DOHH2 (cell line): ENCODE measurements at regions not wholly inside any gene's neighbourhood (a gene's known extent, or its start where the extent isn't known, plus 50 kb on each side); places are given as distances from the start of the nearest gene placed in this dataset.

Experiments
- H3F3A ChIP-seq: fragments of 200-600 bp; sonication (generic), shearing (Covaris generic); 2 replicates; pipeline ENCODE4 v1.6.0; 2016; ENCODE audit warnings: antibody characterized with exemption, mild to moderate bottlenecking; ENCODE audit not compliant: control insufficient read depth, insufficient read depth
- H3K27ac ChIP-seq: fragments of 200-600 bp; sonication (generic); 2 replicates; pipeline ENCODE4 v1.5.1; 2014; ENCODE audit warnings: low read depth, mild to moderate bottlenecking, low read length, moderate library complexity
- H3K27me3 ChIP-seq: fragments of 200-600 bp; sonication (generic); 2 replicates; pipeline ENCODE4 v1.6.1; 2014; ENCODE audit warnings: mild to moderate bottlenecking, low read length, mixed read lengths; ENCODE audit not compliant: control insufficient read depth
- H3K36me3 ChIP-seq: fragments of 200-600 bp; sonication (generic); 2 replicates; pipeline ENCODE4 v1.6.1; 2014; ENCODE audit warnings: mild to moderate bottlenecking, low read length, moderate library complexity, mixed read lengths; ENCODE audit not compliant: control insufficient read depth
- H3K4me1 ChIP-seq: fragments of 200-600 bp; sonication (generic); 2 replicates; pipeline ENCODE4 v1.6.1; 2014; ENCODE audit warnings: mild to moderate bottlenecking, low read length, mixed read lengths; ENCODE audit not compliant: control insufficient read depth
- H3K4me2 ChIP-seq: fragments of 200-600 bp; sonication (generic); 2 replicates; pipeline ENCODE4 v1.6.0; 2014; ENCODE audit warnings: mild to moderate bottlenecking, low read length, moderate library complexity
- H3K4me3 ChIP-seq: fragments of 200-600 bp; sonication (generic); 2 replicates; pipeline ENCODE4 v1.5.1; 2014; ENCODE audit warnings: mild to moderate bottlenecking, low read length, mixed read lengths
- H3K79me2 ChIP-seq: fragments of 200-600 bp; sonication (generic); 2 replicates; pipeline ENCODE4 v1.6.1; 2014; ENCODE audit warnings: mild to moderate bottlenecking, low read length, mixed read lengths; ENCODE audit not compliant: control insufficient read depth
- H3K9me2 ChIP-seq: fragments of 200-600 bp; sonication (generic); replicated peaks from 2 replicates; pipeline ENCODE4 v1.6.1; 2014; ENCODE audit warnings: mild to moderate bottlenecking, low read length, mixed read lengths; ENCODE audit not compliant: control insufficient read depth
- H3K9me3 ChIP-seq: fragments of 200-600 bp; sonication (generic); 2 replicates; pipeline ENCODE4 v1.6.1; 2014; ENCODE audit warnings: antibody characterized with exemption, low read length, mixed read lengths; ENCODE audit not compliant: control insufficient read depth, insufficient read depth
- H4K20me1 ChIP-seq: fragments of 200-600 bp; sonication (generic); 2 replicates; pipeline ENCODE4 v1.6.0; 2014; ENCODE audit warnings: low read depth, mild to moderate bottlenecking, antibody characterized with exemption, low read length, moderate library complexity; ENCODE audit not compliant: control insufficient read depth, insufficient read depth
- EZH2phosphoT487 ChIP-seq: fragments of 200-600 bp; sonication (generic); IDR thresholded peaks from 2 replicates; pipeline ENCODE4 v1.6.1; 2017; ENCODE audit warnings: borderline replicate concordance, mild to moderate bottlenecking, antibody characterized with exemption, low read length, moderate library complexity, mixed read lengths
- TF ChIP-seq, protein P1 (sequence below): fragments of 200-600 bp; sonication (generic); IDR thresholded peaks from one replicate; pipeline ENCODE4 v1.5.1; 2014; ENCODE audit warnings: antibody characterized with exemption, mild to moderate bottlenecking, low read depth, low read length; ENCODE audit not compliant: poor library complexity, severe bottlenecking

DNA sequence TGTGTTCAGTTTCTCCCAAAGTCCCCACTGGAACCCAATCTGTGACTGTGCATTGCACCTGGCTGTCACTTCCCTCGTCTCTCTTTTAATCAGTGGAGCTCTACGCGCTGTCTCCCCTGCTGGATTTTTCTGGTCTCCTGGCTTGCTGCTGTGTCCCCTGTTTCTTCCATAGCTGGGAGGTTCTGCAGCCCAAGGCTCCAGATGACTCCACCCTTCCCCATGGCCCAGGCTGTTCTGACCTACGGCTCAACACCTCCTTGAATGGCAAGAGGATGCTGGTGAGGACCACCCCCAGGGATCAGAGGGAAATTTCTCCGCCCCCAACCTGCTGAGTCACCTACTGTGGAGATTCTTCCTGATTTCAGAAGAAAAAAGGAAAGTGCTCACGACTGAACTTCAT is 961.4 kb upstream of the ZNF722 start:
- Histone ChIP-seq H4K20me1 (no peaks in the 10 kb centered on the region), H3K9me2 (no peaks in the 10 kb centered on the region), H3K9me3 (peaks cover 52% of the 10 kb centered on the region), H3K27me3 (no peaks in the 10 kb centered on the region), H3K4me1 (no peaks in the 10 kb centered on the region), H3K36me3 (no peaks in the 10 kb centered on the region), H3K4me2 (no peak overlapping the region), H3K79me2 (no peaks in the 10 kb centered on the region), H3F3A (no peaks in the 10 kb centered on the region), H3K27ac (no peak overlapping the region), H3K4me3 (no peak overlapping the region)
- TF ChIP-seq EZH2phosphoT487: no peak
- TF ChIP-seq, protein P1, sequence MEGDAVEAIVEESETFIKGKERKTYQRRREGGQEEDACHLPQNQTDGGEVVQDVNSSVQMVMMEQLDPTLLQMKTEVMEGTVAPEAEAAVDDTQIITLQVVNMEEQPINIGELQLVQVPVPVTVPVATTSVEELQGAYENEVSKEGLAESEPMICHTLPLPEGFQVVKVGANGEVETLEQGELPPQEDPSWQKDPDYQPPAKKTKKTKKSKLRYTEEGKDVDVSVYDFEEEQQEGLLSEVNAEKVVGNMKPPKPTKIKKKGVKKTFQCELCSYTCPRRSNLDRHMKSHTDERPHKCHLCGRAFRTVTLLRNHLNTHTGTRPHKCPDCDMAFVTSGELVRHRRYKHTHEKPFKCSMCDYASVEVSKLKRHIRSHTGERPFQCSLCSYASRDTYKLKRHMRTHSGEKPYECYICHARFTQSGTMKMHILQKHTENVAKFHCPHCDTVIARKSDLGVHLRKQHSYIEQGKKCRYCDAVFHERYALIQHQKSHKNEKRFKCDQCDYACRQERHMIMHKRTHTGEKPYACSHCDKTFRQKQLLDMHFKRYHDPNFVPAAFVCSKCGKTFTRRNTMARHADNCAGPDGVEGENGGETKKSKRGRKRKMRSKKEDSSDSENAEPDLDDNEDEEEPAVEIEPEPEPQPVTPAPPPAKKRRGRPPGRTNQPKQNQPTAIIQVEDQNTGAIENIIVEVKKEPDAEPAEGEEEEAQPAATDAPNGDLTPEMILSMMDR: no peak

DNA sequence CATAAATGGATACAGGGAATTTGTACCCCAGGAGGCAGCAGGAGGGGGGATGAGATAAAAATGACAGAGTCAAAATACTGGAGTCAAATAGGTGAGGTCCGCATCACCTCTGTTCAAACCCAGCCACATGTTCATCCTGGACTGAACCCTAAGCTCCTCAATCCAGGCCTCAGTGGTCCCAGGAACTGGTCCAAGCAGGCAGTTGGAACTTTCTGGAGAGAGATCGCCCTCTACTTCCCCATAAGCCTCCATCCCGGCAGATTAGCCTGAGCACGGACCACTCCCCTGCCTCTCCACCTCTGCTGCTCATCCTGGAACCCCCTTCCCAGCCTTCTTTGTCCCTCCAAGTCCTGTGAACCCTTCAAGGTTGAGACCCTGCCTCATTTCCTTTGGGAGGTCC is 959.7 kb upstream of the ZNF722 start:
- Histone ChIP-seq H3K4me3 (no peak overlapping the region), H3K4me2 (no peak overlapping the region), H3F3A (no peaks in the 10 kb centered on the region), H4K20me1 (no peaks in the 10 kb centered on the region), H3K36me3 (no peaks in the 10 kb centered on the region), H3K27me3 (no peaks in the 10 kb centered on the region), H3K27ac (no peak overlapping the region), H3K9me3 (peaks cover 59% of the 10 kb centered on the region), H3K9me2 (no peaks in the 10 kb centered on the region), H3K79me2 (no peaks in the 10 kb centered on the region), H3K4me1 (no peaks in the 10 kb centered on the region)
- TF ChIP-seq EZH2phosphoT487: no peak
- TF ChIP-seq, protein P1: no peak

DNA sequence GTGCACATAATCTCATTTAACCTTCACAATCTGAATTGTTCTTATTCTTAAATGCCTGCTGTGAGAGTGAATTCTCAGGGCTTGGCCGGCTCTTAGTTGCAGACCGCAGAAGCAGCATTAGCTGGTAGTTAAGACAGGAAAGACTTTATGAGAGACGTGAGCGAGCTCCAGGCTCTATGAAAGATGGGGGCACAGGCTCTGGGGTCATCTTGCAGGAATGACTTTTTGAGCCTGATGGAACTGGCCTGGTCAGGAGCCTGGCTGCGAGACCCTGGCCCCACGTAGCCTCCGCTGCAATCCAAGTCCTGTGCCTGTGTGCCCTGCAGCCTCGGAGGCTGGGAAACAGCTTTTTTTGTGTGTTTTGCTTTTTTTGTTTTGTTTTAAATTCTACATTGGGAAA is 958.8 kb upstream of the ZNF722 start:
- H3K27ac ChIP-seq: no peak overlapping the region
- no peaks in the 10 kb centered on the region for H3K79me2 ChIP-seq
- TF ChIP-seq, protein P1: no peak
- TF ChIP-seq EZH2phosphoT487: no peak
- H3K9me3 ChIP-seq: peaks cover 65% of the 10 kb centered on the region
- H3K27me3 ChIP-seq: no peaks in the 10 kb centered on the region
- no peaks in the 10 kb centered on the region for H3K4me1 ChIP-seq
- no peaks in the 10 kb centered on the region for H4K20me1 ChIP-seq
- no peaks in the 10 kb centered on the region for H3K36me3 ChIP-seq
- no peak overlapping the region for H3K4me2 ChIP-seq
- no peak overlapping the region for H3K4me3 ChIP-seq
- H3F3A ChIP-seq: no peaks in the 10 kb centered on the region
- H3K9me2 ChIP-seq: no peaks in the 10 kb centered on the region

DNA sequence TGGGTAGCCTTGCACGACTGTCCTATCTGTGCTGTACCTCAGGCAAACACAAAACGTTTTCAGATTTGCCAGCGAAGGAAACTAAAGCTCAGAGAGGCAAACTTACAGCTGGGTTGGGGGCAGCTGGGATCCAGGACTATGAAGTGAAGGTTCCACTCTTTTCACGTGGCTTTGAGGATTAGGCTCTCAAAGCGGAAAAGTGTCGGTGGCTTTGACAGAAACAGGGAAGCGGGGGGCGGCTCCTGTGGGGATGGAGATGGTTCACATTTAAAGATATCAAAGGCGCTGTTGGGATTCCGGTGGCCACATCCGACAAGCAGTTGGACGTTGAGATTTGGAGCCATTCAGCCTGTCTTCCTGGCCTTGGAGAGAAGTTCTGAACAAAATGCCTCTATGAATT is 958.3 kb upstream of the ZNF722 start:
- Histone ChIP-seq H3K9me3 (peaks cover 61% of the 10 kb centered on the region), H3K36me3 (no peaks in the 10 kb centered on the region), H3K9me2 (no peaks in the 10 kb centered on the region), H3K79me2 (no peaks in the 10 kb centered on the region), H4K20me1 (no peaks in the 10 kb centered on the region), H3K27ac (no peak overlapping the region), H3F3A (no peaks in the 10 kb centered on the region), H3K27me3 (no peaks in the 10 kb centered on the region), H3K4me2 (no peak overlapping the region), H3K4me1 (no peaks in the 10 kb centered on the region), H3K4me3 (no peak overlapping the region)
- TF ChIP-seq EZH2phosphoT487: no peak
- TF ChIP-seq, protein P1: no peak
